NCI-H446 treated with DMSO at 0.1 percent for 48 hours (cell line): ENCODE measurements at regions not wholly inside any gene's neighbourhood (a gene's known extent, or its start where the extent isn't known, plus 50 kb on each side); places are given as distances from the start of the nearest gene placed in this dataset.

Experiments
- DNase-seq: peaks from one replicate; lab custom pipeline; 2025; lab: John Stamatoyannopoulos, UW

DNA sequence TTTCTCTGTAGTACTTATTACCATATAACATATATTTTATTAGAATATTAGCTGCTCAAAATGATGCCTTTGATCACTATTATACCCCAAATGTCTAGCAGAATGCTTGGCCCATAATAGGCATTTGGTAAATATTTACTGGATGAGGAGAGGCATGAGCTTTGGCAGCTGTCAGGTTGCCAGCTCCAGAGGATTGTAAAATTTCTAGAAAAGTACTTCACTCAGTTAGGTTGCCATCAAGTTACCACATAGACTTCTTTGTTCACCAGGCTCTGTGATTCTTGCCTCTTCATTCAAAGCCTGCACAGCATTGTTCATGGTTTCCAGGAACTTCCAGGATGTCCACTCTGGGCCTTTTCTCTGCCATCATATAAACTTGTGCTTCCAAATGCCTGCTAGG is 582.8 kb downstream of the PDCD6IP start:
- DNase-seq: no peak

DNA sequence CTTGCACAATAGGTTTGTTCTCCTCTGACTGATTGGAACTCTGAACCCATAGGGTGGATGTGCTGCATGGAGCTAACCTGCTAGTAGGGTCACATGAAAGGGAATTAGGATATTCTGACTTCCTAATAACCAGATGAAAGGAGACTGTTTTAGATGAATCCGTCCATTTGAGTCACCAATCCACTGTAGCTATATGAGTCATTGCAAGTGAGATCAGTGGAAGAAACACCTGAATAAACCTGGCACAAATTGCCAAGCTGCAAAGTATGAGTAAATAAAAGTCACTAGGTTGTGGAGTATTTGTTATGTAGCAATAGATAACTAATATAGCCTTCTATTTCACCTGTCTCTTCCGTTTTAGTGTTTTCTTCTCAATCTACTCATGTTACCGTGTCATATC is 584.4 kb downstream of the PDCD6IP start:
- DNase-seq: no peak

DNA sequence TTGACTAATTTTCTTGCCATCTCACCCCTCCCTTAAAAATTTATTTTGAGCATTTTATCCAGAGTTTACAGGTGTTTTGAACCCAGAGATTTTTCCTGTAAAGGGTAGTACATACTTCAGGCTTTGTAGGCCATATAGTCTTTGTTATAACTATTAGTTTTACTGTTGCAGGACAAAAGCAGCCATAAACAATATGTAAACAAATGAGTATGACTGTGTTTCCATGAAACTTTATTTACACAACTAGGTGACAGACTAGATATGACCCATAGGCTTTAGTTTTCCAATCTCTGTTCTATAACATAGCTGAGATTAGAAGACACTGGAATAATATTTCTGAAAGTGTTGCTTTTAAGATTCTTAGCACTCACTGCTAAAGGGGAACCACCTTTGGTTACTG is 587.9 kb downstream of the PDCD6IP start:
- no peak for DNase-seq

DNA sequence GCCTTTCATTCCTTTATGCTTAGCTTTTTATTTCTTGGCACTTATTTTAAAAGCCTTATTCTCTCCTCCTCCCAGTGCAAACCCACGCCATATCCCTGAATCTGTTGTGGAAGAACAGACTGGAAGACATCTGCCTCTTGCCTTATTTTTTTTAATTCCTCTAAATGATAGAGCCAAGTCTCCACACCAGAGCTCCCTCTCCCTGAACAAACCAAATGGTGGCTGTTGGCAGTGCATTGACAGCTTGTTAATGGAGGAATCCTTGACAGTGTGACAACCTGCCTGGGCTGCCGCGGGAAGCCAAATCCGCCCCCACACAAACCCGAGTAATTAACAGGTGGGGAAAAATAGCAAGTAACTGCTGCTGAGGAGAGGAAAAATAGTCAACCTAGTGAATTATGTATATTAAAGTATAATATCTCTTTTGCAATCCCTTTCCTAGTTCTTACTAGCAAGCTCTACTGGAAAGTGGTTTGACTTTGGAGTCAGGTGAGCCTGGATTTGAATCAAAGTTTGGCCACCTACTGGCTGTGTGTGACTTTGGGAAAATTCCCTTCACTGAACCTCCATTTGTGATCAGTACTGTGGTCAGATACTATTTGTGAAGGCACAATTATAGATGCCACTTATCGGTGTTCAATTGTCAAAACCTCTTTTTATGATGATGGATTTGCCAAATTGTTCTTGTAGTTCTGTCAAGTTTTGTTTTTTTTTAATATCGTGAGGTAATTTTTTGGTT is 589.6 kb downstream of the PDCD6IP start:
- peak; percentile 69 for DNase-seq

DNA sequence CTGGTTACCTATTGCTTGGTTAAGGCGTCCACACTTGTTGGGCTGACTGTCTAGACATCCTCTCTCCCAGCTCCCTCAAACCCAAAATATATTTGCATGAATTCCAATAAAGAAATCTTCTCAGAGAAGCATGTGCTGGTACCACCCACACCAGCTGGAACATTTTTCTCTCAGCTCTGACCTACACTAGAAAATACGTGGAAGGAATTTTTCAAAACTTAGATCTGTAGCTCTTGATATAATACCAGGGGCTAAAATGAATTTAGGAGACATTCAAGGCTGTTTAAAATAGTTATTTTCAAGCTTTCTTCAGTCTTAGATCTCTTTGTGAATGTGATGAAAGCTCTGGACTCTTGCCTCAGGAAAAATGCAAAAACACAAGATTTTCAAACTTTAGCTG is 590.4 kb downstream of the PDCD6IP start:
- DNase-seq: no peak

DNA sequence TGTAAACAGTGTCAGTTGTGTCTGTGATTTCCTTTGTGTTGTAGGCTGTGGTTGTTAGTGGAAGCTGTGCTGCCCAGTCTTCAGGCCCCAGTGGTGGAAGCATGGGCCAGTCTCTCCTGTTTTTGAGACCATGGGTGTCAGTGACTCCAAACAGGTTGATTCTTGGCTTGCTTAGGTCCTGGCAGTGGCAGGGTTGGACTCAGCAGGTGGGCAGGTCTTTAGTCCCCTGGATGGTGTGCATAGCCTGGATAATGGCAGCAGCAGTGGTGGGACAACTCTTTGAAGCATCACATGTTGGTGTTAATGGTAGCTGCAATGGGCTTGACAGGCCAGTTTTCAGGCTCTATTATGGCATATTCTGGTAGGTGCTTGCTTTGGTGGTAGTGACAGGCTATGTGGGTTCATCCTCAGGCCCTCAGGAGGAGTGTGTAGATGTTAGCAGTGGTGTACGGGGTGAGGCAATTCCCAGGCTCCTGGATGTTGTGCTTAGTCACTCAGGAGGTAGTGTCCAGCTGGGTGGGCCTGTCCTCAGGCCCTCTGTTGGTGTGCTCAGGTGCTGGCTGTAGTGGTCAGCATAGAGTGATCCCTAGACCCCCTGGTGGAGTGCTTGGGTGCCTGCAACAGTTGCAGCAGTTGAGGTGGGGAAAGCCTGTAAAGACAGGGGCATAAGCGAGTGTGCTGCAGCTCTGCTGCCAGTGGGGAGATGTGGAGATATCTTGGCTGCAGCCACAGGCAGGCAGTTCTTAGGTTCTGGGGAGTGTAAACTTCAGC is 596.7 kb downstream of the PDCD6IP start:
- no peak for DNase-seq

DNA sequence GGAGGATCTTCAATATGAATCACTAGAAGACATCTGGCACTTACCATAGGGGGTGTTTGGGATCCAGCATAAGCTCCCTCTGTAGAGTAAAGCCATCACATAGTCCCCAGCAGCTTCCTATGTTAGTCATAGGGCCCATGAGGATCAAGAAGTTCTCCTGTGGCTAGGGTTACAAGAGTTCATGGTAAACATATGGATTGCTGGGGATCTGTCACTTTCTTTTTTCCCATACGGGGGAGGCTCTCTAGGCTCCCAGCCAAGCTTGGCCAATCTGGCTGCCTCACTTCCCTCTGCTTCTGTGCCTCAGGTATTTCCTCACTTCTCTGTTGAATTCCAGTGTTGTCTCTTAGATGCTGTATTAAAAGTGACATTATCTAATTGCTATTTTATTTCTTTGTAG is 597.9 kb downstream of the PDCD6IP start:
- DNase-seq: peak; percentile 46

DNA sequence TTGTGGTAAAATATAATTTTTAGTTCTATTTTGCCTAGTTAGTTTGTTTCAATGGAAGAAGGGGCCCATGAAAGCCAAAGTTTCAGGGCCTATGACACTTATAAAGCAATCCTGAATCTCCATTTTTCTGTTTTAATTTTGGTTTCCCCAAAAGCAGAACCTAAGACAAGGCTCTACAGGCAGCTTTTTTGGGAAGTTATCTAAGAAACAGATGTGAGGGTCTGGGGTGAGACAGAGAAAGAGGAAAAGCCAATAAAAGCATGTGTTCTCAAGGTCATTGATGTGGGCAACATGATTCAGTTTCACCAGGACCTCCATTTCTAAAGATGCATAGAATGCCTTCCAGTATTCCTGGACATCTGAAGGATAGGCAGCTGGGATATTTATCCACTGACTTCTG is 598.5 kb downstream of the PDCD6IP start:
- no peak for DNase-seq

DNA sequence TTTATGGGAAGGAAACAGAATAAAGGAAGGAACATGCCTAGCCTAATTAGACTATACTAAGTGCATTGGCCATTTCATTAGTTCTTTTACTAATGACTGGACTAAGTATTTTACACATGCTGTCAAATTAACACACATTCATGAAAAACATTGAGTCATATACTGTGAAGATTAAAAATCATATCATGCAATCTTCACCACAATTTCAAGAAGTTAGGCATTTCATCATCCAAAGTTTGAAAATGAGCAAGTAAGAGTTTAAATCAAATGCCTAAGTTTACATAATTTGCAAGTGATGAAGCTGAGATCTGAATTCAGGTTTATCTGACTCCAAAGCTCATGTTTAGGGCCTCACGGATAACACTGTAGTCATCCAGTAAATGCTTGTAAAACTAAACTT is 601.0 kb downstream of the PDCD6IP start:
- no peak for DNase-seq

DNA sequence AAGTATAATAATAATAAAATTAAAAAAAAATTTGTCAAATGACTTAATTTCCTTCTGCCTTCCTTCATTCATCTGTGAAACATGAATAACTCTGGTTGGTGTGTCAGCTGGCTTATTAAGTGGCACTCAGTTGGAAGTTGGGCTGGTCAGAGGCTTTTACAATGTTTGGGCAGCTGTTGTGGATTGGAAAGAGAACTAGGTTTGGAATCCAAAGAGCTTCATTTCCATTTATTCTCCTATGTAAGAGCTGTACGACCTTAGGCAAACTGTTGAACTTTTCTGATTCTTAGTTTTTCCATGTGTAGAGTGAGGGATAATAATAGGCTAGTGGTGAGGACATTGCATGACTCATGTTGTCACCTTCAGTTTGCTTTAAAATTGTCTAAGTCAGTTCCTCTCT is 606.7 kb downstream of the PDCD6IP start:
- no peak for DNase-seq

DNA sequence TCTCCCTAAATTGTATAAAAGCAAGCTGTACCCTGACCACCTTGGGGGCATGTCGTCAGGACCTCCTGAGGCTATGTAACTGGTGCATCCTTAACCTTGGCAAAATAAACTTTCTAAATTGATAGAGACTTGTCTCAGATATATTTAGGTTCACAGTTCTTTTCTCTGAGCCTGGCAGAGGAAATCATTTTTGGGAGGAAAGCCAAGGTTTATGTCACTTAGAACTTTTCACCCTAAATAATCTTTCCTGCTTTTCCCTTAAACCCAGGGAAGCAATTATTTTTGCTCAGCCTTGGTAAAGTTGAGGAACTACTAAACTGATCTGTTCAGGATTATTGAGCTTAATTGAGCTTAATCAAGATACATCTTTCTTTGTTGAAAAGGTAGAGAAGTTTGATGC is 608.9 kb downstream of the PDCD6IP start:
- DNase-seq: no peak

DNA sequence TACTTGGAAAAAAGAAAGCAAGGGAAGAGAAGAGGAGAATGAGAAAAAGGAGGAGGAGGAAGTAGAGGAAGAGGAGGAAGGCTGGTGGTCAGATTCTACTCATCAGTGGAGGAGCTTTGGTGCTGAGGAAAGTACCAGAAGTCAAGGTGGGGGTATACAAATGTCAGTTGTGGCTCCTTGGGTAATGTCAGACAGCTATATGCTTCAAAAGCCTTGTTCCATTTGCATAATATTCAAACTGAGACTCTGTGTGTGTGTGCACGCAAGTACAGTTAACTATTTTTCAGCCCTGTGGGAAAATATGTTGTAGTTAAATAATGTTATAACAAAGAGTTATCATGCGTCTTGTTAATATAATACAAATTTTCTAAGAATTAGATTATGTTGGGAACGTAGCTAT is 609.7 kb downstream of the PDCD6IP start:
- no peak for DNase-seq

DNA sequence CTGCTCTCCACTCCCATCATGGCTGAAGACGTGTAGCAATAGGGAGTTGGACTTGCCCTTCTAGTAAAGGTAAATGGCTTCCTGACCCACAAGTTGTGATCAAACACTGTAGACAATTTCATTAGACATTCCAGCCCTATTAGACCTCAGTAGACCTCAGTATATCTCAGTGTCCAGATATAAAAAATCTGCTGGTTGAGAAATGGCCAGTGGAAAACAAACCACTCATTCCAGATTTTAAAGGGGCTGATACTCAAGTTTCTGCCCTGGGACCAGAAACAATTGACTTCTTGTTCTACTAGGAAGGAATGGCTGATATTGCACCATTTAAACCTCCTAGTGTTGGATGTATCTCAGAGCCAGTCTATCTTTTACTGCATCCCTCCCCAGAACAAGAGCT is 613.2 kb downstream of the PDCD6IP start:
- no peak for DNase-seq

DNA sequence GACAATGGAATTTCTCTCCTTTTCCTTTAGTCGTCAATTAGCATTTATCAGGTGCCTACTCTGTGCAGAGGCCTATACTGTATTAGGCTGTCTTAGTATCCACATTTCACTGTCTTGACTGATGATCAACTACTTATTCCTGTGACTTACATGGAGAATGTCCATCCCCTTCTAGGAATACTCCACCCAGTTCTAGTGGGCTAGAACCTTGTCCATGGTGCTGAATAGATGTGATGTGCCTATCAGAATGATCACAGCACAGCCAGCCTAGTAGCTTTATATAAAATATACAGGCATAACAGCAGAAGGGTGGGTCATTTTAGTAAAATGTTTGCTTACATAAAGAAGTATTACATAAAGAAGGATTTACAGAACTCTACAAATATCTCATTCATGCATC is 621.4 kb downstream of the PDCD6IP start:
- no peak for DNase-seq

DNA sequence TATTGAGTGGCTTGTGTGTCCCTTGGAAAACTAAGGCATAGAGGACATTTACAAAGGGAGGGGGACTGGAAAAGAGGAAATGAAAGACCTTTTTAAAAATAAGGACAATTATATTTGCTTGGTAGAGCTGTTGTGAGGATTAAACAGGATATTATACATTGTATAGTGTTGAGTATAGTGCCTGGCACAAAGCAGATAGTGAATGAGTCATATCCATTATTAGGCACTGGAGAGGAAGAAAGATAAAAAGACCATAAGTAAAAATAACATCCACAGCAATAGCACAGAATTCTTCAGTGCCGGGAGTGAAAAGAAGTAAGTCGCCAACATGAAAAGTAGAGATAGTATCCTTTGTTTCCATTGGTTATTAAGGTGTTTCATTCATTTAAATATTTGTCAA is 623.3 kb downstream of the PDCD6IP start:
- DNase-seq: no peak

DNA sequence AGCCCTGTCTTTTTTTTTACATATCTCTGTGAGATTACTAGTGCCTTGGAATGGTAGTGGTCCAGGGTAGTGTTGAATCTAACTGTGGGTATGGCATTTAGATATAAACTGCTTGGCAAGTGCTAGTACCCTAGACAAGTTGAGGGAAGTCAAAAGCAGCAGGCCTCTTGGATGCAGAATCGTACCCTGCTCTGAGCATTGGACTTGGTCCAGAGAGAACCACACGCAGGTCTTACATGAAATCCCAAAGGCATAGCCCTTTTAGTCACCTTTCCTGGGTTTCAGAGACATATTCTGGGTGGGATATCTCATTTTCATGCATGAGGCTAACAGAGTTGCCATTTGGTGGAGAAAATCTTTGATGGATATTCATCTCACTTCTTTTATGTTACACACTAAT is 641.4 kb downstream of the PDCD6IP start:
- no peak for DNase-seq

DNA sequence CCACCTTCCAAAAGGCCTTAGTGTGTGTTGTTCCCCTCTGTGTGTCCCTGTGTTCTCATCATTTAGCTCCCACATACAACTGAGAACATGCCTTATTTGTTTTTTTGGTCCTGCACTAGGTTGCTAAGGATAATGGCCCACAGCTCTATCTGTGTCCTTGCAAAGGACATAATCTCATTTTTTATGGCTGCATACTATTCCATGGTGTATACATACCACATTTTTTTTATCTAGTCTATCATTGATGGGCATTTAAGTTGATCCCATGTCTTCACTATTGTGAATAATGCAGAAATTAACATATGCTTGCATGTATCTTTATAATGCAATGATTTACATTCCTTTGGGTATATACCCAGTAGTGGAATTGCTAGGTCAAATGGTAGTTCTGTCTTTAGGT is 645.7 kb downstream of the PDCD6IP start:
- DNase-seq: no peak

DNA sequence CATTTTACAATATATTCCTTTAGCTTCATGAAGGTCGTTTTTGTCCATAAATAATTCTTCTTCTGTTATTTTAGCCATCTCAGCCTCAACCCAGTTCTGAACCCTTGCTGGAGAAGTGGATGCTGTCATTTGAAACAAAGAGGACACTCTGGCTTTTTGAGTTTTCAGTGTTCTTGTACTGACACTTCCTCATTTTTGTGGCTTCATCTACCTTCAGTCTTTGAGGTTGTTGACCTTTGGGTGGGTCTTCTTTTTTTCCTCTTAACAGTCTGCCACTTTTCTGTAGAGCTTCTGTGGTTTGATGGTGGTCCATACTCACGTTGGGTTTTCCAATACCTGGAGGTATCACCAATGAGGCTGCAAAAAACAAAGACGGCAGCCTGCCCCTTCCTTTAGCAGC is 650.9 kb downstream of the PDCD6IP start:
- DNase-seq: no peak

DNA sequence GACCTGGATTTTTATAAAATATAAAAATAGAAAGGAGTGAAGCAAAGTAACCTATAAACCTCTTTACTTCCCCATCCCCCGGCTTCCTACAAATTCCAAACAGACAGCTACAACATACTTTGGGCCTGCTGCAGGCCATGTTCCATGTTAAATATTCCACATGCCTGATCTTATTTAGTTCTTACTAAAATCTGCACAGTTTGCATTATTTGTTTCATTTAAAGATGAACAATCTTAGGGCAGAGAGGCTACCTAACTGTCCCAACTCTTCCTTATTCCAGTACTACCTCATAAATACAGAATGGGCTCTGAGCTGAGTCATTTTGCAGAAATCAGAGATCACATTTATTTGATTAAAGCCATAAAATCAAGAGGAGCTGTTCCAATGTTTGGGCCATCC is 665.0 kb downstream of the PDCD6IP start:
- DNase-seq: no peak

DNA sequence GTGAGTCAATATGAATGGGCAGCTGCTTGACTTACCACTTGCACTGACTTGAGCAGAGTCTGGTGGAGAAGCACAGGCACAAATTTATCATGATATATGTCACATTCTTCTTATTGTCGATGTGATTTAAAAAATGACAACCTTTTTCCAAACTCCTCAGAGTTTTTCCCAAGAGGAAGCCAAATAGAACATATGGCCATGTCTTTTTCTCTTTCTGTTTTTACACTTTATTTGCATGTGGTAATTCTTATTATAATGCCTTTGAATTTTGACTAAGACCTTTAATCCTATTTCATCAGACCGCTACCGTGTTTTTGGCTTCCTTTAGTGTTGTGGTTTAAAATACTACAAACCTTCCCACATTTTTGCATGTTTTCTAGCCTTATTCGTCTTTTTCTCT is 666.2 kb downstream of the PDCD6IP start:
- DNase-seq: no peak

DNA sequence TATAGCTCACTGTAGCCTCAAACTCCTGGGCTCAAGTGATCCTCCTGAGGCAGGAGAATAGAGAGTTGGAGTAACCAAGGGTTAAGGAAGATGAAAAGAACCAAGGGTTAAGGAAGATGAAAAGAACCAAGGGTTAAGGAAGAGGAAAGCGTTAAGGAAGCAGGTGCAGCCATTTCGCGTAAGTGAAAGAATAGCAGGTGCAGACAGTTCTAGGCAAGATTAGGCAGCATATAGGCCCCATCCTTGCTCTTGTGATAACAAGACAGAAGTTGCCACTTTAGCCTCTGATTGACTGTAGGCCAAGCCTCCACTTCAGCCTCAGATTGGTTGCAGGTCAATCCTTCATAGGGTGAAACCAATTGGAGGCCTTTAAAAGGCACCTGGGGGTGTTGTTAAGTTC is 677.4 kb downstream of the PDCD6IP start:
- no peak for DNase-seq

DNA sequence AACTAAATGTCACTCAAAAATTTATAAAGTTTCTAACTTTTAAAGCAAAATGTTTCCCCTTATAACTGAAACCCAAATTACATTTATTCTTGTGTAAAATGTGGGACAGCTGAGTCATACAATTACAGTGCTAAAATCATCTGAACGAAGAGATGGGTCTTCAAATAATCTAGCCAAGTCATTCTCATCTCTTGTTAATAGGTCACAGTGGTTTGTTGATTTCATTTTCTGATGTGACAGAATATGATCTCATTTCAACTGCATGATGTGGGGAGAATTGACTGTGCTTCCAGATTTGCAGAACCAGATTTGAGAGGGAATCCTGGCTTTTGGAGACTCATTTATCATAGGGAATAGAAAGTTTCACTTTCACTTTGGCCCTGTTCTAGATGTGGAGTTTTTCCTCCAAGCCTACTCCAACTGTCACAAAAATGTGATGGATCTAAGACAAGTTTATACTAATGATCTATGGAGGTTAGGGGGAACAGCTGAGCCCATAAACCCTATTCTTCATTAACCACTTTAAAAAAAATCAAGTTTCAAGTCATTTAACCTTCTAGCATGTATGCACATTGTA is 685.0 kb downstream of the PDCD6IP start:
- DNase-seq: no peak

DNA sequence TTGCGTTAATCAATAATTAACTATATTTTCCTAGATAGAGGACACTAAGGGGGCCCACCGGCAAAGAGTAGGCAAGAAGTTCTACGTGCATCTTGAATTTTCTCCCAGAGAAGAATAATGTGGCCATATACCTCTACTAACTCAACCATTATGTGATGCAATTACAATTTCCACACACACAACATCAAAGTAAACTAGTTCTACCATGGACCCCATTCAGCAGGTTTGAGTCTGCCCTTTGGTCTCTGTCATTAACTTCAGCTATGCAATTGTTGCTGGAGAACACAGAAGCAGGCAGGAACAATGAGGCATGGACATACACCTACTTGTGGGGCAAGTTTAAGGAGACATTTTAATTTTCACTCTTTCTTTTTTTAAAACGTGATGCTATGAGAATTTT is 705.9 kb downstream of the PDCD6IP start:
- DNase-seq: no peak

DNA sequence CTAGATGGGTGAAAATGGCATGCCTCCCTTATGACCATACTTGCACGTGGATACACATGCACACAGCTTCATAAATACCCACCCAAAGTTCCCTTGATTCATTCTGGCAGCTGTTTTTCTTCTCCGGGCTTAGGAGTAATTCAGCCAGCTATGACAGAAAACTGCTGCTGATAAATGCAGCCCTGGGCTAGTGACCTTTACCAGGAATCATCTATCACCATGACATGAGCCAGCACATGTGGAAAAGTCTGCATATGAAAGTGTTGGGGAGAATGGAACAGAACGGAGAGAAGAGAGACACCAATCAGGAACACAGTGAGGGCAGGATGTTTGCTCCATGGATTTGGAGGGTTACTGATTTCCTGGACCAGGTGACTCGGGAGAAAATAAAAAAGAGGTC is 706.3 kb downstream of the PDCD6IP start:
- DNase-seq: no peak
